Gastroesophageal sphincter (tissue), 4 donors: ENCODE measurements at regions not wholly inside any gene's neighbourhood (a gene's known extent, or its start where the extent isn't known, plus 50 kb on each side); places are given as distances from the start of the nearest gene placed in this dataset.
"Not testable (repeated sequence)": the region's sequence is repeated elsewhere in the genome, so short reads cannot be mapped to it uniquely, and the experiment has no call there.

Experiments
- ATAC-seq: fragments of 150-250 bp; one replicate; pipeline ENCODE4 v1.9.1; 2016; ENCODE audit warnings: mild to moderate bottlenecking, moderate library complexity
- H3K27ac ChIP-seq, 4 donors: fragments of 200-600 bp; sonication (generic) in 3 of 4; 1 replicate in 3 of 4; 2 replicates in 1 of 4; pipeline ENCODE4 v1.5.1; 2016 to 2019
- H3K27me3 ChIP-seq: fragments of 200-600 bp; sonication (generic); one replicate; pipeline ENCODE4 v1.5.1; 2019
- H3K36me3 ChIP-seq, 2 donors: fragments of 200-600 bp; sonication (generic); one replicate each; pipeline ENCODE4 v1.5.1; 2019; ENCODE audit warnings: control low read depth in 1 of 2
- H3K4me1 ChIP-seq, 3 donors: fragments of 200-600 bp; sonication (generic); 1 replicate in 2 of 3; 2 replicates in 1 of 3; pipeline ENCODE4 v1.5.1; 2016 to 2019; ENCODE audit warnings: control low read depth in 2 of 3
- H3K4me3 ChIP-seq, 2 donors: fragments of 200-600 bp; sonication (generic); one replicate each; pipeline ENCODE4 v1.5.1; 2019; ENCODE audit warnings: mild to moderate bottlenecking in 1 of 2, moderate library complexity in 1 of 2
- H3K9me3 ChIP-seq, 3 donors: fragments of 200-600 bp; sonication (generic); one replicate each; pipeline ENCODE4 v1.5.1; 2017 to 2019; ENCODE audit warnings: control low read depth in 2 of 3
- CTCF ChIP-seq, 4 experiments: fragments of 200-600 bp in 2 of 4; fragments of 450-650 bp in 2 of 4; sonication (generic) in 1 of 4; IDR thresholded peaks; one replicate each; pipeline ENCODE4 v1.5.1; 2017 to 2019; ENCODE audit warnings: antibody characterized with exemption in 4 of 4, mild to moderate bottlenecking in 2 of 4, moderate library complexity in 2 of 4
- EP300 ChIP-seq: sonication (generic); formaldehyde crosslinking; IDR thresholded peaks from one replicate; pipeline ENCODE4 v1.6.1; 2017; ENCODE audit warnings: antibody characterized with exemption, mild to moderate bottlenecking
- POLR2A ChIP-seq, 2 donors: fragments of 450-650 bp; IDR thresholded peaks; one replicate each; pipeline ENCODE4 v1.6.1; 2017; ENCODE audit warnings: antibody characterized with exemption in 2 of 2, mild to moderate bottlenecking in 2 of 2, moderate library complexity in 1 of 2
- POLR2AphosphoS5 ChIP-seq: sonication (generic); formaldehyde crosslinking; IDR thresholded peaks from one replicate; pipeline ENCODE4 v1.6.1; 2017; ENCODE audit warnings: antibody characterized with exemption
- WGBS, 2 donors: methylation state at CpG; one replicate each; pipeline ENCODE4 v1.1.5; 2018; ENCODE audit warnings: low coverage in 1 of 2; 5-methylcytosine and 5-hydroxymethylcytosine counted together

GRCh38 chr12:46903058-46903457 is 77.3 kb upstream of the SLC38A4 start:
- Histone ChIP-seq H3K4me3 (no peak overlapping the region), H3K9me3 (no peaks in the 10 kb centered on the region), H3K4me1 (no peaks in the 10 kb centered on the region), H3K27ac (no peak overlapping the region), H3K36me3 (no peaks in the 10 kb centered on the region), H3K27me3 (no peaks in the 10 kb centered on the region)
- 69 to 90% methylated on average over 2 of the region's 2 CpGs for WGBS, 2 donors
- TF ChIP-seq CTCF (IDR thresholded peaks at IDR 0.05) (no peak), EP300 (no peak), POLR2A (IDR thresholded peaks at IDR 0.05) (no peak), POLR2AphosphoS5 (no peak)
- ATAC-seq = no peak

- TF ChIP-seq CTCF (IDR thresholded peaks at IDR 0.05) (no peak), POLR2A (IDR thresholded peaks at IDR 0.05) (no peak), EP300 (no peak), POLR2AphosphoS5 (no peak)
- Histone ChIP-seq H3K27me3 (no peaks in the 10 kb centered on the region), H3K27ac (no peak overlapping the region), H3K9me3 (no peaks in the 10 kb centered on the region), H3K4me3 (no peak overlapping the region), H3K36me3 (no peaks in the 10 kb centered on the region), H3K4me1 (no peaks in the 10 kb centered on the region)
- ATAC-seq = no peak
- 84 to 93% methylated on average over 4 of the region's 12 CpGs for WGBS, 2 donors
Measured at GRCh38 chr12:46904406-46905238, 78.8 kb upstream of the SLC38A4 start.

- WGBS, 2 donors = 60 to 64% methylated on average over 3 to 4 of the region's 4 CpGs
Measured at GRCh38 chr12:46905239-46905627, 79.4 kb upstream of the SLC38A4 start.

GRCh38 chr12:46907791-46908190 is 82.0 kb upstream of the SLC38A4 start:
- Histone ChIP-seq H3K27me3 (no peaks in the 10 kb centered on the region), H3K9me3 (peaks cover 0 to 5% (median 0%) of the 10 kb centered on the region in 3 donors), H3K36me3 (no peaks in the 10 kb centered on the region), H3K27ac (no peak overlapping the region), H3K4me1 (no peaks in the 10 kb centered on the region), H3K4me3 (no peak overlapping the region)
- TF ChIP-seq CTCF (IDR thresholded peaks at IDR 0.05) = no peak
- TF ChIP-seq EP300 = no peak
- TF ChIP-seq POLR2A (IDR thresholded peaks at IDR 0.05) = no peak
- no peak for TF ChIP-seq POLR2AphosphoS5
- 67% methylated on average over 1 of the region's 3 CpGs; no CpG with 5 or more reads in 1 of the 2 donors for WGBS, 2 donors
- ATAC-seq = no peak

More at GRCh38 chr12:46905239-46905627, 79.4 kb upstream of the SLC38A4 start:
- H3K4me1 ChIP-seq, H3K4me3 ChIP-seq, H3K36me3 ChIP-seq, ATAC-seq, H3K27ac ChIP-seq, H3K27me3 ChIP-seq, H3K9me3 ChIP-seq: not testable (repeated sequence)

GRCh38 chr12:46908236-46908935 is 82.6 kb upstream of the SLC38A4 start:
- Histone ChIP-seq H3K27ac (no peak overlapping the region), H3K4me3 (no peak overlapping the region), H3K36me3 (no peaks in the 10 kb centered on the region), H3K4me1 (no peaks in the 10 kb centered on the region), H3K9me3 (peaks cover 0 to 5% (median 0%) of the 10 kb centered on the region in 3 donors), H3K27me3 (no peaks in the 10 kb centered on the region)
- no peak for ATAC-seq
- WGBS, 2 donors = 90% methylated on average over 2 of the region's 2 CpGs; no CpG with 5 or more reads in 1 of the 2 donors
- TF ChIP-seq CTCF (IDR thresholded peaks at IDR 0.05) (no peak), POLR2AphosphoS5 (no peak), EP300 (no peak), POLR2A (IDR thresholded peaks at IDR 0.05) (no peak)
